GM12874 (cell line): ENCODE measurements at regions not wholly inside any gene's neighbourhood (a gene's known extent, or its start where the extent isn't known, plus 50 kb on each side); places are given as distances from the start of the nearest gene placed in this dataset.

Source experiments
- CTCF ChIP-seq: IDR thresholded peaks from 2 replicates; pipeline ENCODE4 v1.5.1; 2011; ENCODE audit warnings: low read depth, mild to moderate bottlenecking, control low read depth, low read length, moderate library complexity; ENCODE audit not compliant: insufficient read depth

- TF ChIP-seq CTCF: no peak
Observed at GRCh38 chr21:32914424-32915039, 111.2 kb upstream of the OLIG2 start.

- no peak for TF ChIP-seq CTCF
Observed at GRCh38 chr21:32915099-32915498, 110.6 kb upstream of the OLIG2 start.

DNA sequence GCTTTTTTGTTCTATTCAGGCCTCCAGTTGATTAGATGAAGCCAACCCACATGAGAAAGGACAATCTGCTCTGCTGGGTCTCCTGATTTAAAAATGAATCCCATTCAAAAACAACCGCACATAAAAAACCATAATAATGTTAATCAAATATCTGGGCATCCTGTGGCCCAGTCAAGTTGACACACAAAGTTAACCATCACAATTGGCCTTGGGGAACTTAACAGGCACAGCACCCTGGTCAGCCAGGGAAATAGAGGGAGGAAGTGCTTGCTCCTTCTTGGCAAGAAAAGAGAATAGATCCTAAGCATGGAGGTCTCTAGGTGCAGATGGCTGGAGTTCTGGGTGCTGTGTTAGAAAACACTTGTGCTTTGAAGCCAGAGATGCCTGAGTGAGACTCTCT, 109.6 kb upstream of the OLIG2 start:
- no peak for TF ChIP-seq CTCF

DNA sequence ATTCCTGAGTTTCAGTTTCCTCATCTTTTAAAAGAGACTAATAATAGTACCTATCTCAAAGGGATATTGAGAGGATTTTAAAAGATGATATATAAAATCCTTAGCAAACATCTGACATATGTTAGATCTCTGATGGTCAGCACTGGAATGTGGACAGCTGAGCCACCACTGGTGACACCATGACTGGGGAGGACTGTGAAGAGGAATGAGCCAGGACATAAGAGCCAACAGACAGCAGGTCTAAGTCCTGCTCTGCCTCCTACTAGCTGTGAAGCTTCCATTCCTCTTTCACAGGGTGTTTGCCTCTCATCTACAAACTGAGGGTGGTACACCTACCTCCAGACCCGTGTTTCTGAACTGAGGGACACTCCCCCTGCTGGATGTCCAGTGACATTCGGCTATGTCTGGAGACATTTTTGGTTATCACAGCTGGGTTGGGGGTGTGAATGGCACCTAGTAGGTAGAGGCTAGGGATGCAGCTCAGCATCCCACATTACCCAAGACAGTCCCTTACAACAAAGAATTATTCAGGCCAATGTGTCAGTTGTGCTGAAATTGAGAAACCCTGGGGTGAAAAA, 109.1 kb upstream of the OLIG2 start:
- peak; percentile 29; the same call in 1 of the 2 replicates for TF ChIP-seq CTCF

GRCh38 chr21:32917362-32918135, 108.2 kb upstream of the OLIG2 start:
- TF ChIP-seq CTCF: no peak

GRCh38 chr21:32918478-32919120, 107.1 kb upstream of the OLIG2 start:
- TF ChIP-seq CTCF: no peak

- no peak for TF ChIP-seq CTCF
Observed at GRCh38 chr21:32920474-32920873, 105.3 kb upstream of the OLIG2 start.
